Mesothelial cell of epicardium (in vitro differentiated cells): ENCODE measurements at regions not wholly inside any gene's neighbourhood (a gene's known extent, or its start where the extent isn't known, plus 50 kb on each side); places are given as distances from the start of the nearest gene placed in this dataset.

Experiments used
- DNase-seq, 2 experiments: peaks; one replicate each; pipeline ENCODE4 v3.0.0; 2021; ENCODE audit warnings: low spot score in 2 of 2; ENCODE audit not compliant: unreplicated experiment in 2 of 2
- H3K27ac Mint-ChIP-seq: 2 replicates; pipeline ENCODE4 v1.8.0; 2021; ENCODE audit warnings: mixed read lengths
- H3K27me3 Mint-ChIP-seq: 2 replicates; pipeline ENCODE4 v1.8.0; 2021; ENCODE audit warnings: low read depth, mixed read lengths
- H3K36me3 Mint-ChIP-seq: 2 replicates; pipeline ENCODE4 v1.8.0; 2021; ENCODE audit warnings: mixed read lengths
- H3K4me1 Mint-ChIP-seq: 2 replicates; pipeline ENCODE4 v1.8.0; 2021; ENCODE audit warnings: mixed read lengths
- H3K4me3 Mint-ChIP-seq: 2 replicates; pipeline ENCODE4 v1.8.0; 2021; ENCODE audit warnings: mild to moderate bottlenecking, moderate library complexity, mixed read lengths
- H3K9me3 Mint-ChIP-seq: 2 replicates; pipeline ENCODE4 v1.8.0; 2021; ENCODE audit warnings: mixed read lengths
- CTCF ChIP-seq: fragments of 200-600 bp; sonication (generic); IDR thresholded peaks from one replicate; pipeline ENCODE4 v1.5.0; 2021; ENCODE audit warnings: antibody characterized with exemption; ENCODE audit not compliant: unreplicated experiment

- DNase-seq = no peak
- H3K27ac Mint-ChIP-seq = no peak overlapping the region
- H3K36me3 Mint-ChIP-seq = peaks cover 2% of the 10 kb centered on the region
- H3K9me3 Mint-ChIP-seq = peaks cover 14% of the 10 kb centered on the region
- H3K4me3 Mint-ChIP-seq = no peak overlapping the region
- H3K27me3 Mint-ChIP-seq = no peaks in the 10 kb centered on the region
- H3K4me1 Mint-ChIP-seq = peaks cover 9% of the 10 kb centered on the region
- no peak for TF ChIP-seq CTCF
Measured at GRCh38 chr7:26965724-26966123, 101.3 kb upstream of the SKAP2 start.

DNA sequence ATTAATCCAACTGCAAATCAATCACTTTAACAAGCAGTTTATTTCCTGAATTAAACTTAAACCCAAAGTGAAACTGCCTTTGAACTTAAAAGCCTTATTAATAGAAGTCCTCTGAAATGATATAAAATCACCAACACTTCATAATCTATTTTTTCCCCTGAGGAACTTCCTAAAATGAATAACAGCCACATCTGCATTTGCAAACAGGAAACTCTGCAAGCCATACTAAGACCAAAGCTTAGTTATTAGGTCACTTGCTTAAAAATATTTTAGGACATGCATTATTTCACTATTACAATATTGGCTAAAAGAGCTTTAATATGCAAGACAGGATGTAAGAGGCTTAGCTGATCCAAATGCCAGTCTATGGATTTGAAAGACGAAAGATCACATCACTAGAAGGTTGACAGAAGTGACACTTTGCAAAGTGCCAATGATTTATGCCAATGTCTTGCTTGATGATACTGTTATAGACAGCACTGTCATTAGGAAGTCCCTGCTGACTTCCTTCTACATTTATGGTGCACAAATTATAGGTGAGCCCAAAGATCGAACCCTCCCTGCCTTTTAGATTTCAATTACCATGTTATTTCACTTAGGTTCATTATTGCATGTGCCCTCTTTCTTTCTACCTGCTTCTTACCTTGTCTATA, 99.9 kb upstream of the SKAP2 start:
- TF ChIP-seq CTCF = no peak
- no peak overlapping the region for H3K4me3 Mint-ChIP-seq
- H3K27me3 Mint-ChIP-seq = no peaks in the 10 kb centered on the region
- H3K27ac Mint-ChIP-seq = no peak overlapping the region
- DNase-seq = no peak
- peaks cover 9% of the 10 kb centered on the region for H3K4me1 Mint-ChIP-seq
- peaks cover 3% of the 10 kb centered on the region for H3K9me3 Mint-ChIP-seq
- H3K36me3 Mint-ChIP-seq = no peaks in the 10 kb centered on the region

DNA sequence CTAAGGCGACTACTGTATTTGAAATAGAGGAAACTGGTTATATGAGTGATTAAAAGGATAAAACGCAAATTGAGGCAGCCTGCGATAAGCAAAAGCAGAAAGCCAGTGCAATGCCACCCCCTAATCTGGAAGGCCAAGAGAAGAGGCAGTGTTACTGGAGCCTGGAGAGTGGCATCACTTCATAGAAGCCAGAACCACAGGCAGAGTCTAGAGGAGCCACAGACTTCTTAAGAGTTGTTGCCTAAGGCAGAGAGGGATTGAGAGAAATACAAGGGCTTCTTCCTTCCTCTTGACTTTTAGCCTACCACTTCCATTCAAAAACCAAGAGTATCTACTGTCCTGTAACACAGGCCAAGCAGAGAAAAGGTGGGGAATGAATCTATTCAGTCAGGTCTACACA, 94.9 kb upstream of the SKAP2 start:
- H3K9me3 Mint-ChIP-seq = no peaks in the 10 kb centered on the region
- no peak for DNase-seq
- H3K27ac Mint-ChIP-seq = no peak overlapping the region
- no peaks in the 10 kb centered on the region for H3K36me3 Mint-ChIP-seq
- H3K4me3 Mint-ChIP-seq = no peak overlapping the region
- TF ChIP-seq CTCF = no peak
- H3K27me3 Mint-ChIP-seq = no peaks in the 10 kb centered on the region
- H3K4me1 Mint-ChIP-seq = peaks cover 7% of the 10 kb centered on the region

DNA sequence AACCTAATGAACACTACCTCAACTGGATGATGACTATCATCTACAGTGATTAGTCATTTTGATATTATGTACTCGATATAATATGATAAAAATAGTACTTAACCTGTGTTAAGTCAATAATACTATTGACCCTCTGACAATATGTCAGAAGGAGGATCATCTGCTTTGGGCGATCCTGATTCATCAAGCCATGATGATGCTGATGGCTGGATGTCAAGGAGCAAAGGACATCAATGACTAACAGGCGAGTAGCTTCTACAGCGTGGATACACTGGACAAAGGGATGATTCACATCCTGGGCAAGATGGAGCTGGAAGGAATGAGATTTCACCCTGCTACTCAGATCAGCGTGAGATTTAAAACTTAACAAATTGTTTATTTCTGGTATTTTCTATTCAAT, 94.4 kb upstream of the SKAP2 start:
- Mint-ChIP-seq H3K27ac (no peak overlapping the region), H3K27me3 (no peaks in the 10 kb centered on the region), H3K4me3 (no peak overlapping the region), H3K36me3 (no peaks in the 10 kb centered on the region), H3K9me3 (no peaks in the 10 kb centered on the region), H3K4me1 (peaks cover 5% of the 10 kb centered on the region)
- DNase-seq = no peak
- TF ChIP-seq CTCF = no peak

- H3K9me3 Mint-ChIP-seq = no peaks in the 10 kb centered on the region
- no peak overlapping the region for H3K27ac Mint-ChIP-seq
- H3K4me3 Mint-ChIP-seq = no peak overlapping the region
- peaks cover 13% of the 10 kb centered on the region for H3K4me1 Mint-ChIP-seq
- no peaks in the 10 kb centered on the region for H3K27me3 Mint-ChIP-seq
- TF ChIP-seq CTCF = no peak
- no peaks in the 10 kb centered on the region for H3K36me3 Mint-ChIP-seq
- no peak for DNase-seq
Measured at GRCh38 chr7:26955516-26955915, 91.1 kb upstream of the SKAP2 start.

DNA sequence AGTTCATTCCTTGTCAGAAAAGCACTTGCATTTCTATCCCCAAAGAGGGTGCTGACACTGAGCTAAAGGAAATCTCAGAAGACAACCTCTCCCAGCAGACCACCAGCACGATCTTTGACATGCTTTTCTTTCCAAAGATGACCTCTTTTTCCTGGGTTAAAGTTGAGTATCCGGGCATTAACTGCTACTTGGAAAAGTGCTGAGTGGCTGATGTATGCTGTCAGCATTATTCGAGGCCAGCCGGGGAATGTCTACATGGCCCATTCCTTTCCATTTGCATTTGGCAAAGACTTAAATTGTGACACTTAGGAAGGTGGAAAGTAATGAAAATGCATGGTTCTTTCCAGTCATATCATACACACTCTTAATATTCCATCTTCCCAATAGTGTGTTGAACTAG, 90.6 kb upstream of the SKAP2 start:
- DNase-seq = no peak
- H3K9me3 Mint-ChIP-seq = no peaks in the 10 kb centered on the region
- TF ChIP-seq CTCF = no peak
- H3K4me3 Mint-ChIP-seq = no peak overlapping the region
- no peaks in the 10 kb centered on the region for H3K36me3 Mint-ChIP-seq
- H3K4me1 Mint-ChIP-seq = peaks cover 13% of the 10 kb centered on the region
- no peak overlapping the region for H3K27ac Mint-ChIP-seq
- no peaks in the 10 kb centered on the region for H3K27me3 Mint-ChIP-seq
